Naive thymus-derived CD4-positive, alpha-beta T cell (primary cell): ENCODE measurements at regions not wholly inside any gene's neighbourhood (a gene's known extent, or its start where the extent isn't known, plus 50 kb on each side); places are given as distances from the start of the nearest gene placed in this dataset.

ENCODE experiments used
- ATAC-seq: fragments of 150-1000 bp; cut with Tn5 transposase; 2 replicates; pipeline ENCODE4 v1.10.0; 2021; ENCODE audit warnings: mild to moderate bottlenecking, moderate library complexity
- CTCF ChIA-PET: fragments of 350-600 bp; sonication (Branson Sonifier 250); formaldehyde crosslinking; loops from one replicate; lab custom pipeline; 2021; ENCODE audit warnings: antibody characterized with exemption; lab: Charles Lee
- POLR2A ChIA-PET: fragments of 350-600 bp; sonication (Branson Sonifier 250); formaldehyde crosslinking; loops from one replicate; lab custom pipeline; 2021; ENCODE audit warnings: antibody characterized with exemption, inconsistent platforms; lab: Charles Lee
- DNase-seq, 9 donors: peaks; one replicate each; pipeline versions ENCODE4 v3.0.0 to v3.0.0-alpha.2; 2020 to 2022; ENCODE audit warnings: mixed read lengths in 1 of 9
- H3K27ac ChIP-seq: one replicate; pipeline ENCODE4 v1.7.0; 2013; ENCODE audit warnings: mild to moderate bottlenecking, low read depth, low read length, moderate library complexity
- H3K27me3 ChIP-seq, 2 donors: one replicate each; pipeline ENCODE4 v1.7.0; 2013; ENCODE audit warnings: low read length in 2 of 2, mild to moderate bottlenecking in 2 of 2, moderate library complexity in 2 of 2; ENCODE audit not compliant: control insufficient read depth in 2 of 2, insufficient read depth in 2 of 2
- H3K36me3 ChIP-seq, 3 experiments: 1 replicate in 2 of 3; 2 replicates in 1 of 3; pipeline ENCODE4 v1.7.0; 2013; ENCODE audit warnings: low read length in 3 of 3, mild to moderate bottlenecking in 3 of 3, moderate library complexity in 1 of 3; ENCODE audit not compliant: insufficient read depth in 3 of 3, control insufficient read depth in 2 of 3
- H3K4me1 ChIP-seq, 2 donors: one replicate each; pipeline ENCODE4 v1.7.0; 2013; ENCODE audit warnings: low read length in 2 of 2, mild to moderate bottlenecking in 2 of 2, moderate library complexity in 1 of 2; ENCODE audit not compliant: control insufficient read depth in 2 of 2, insufficient read depth in 2 of 2
- H3K4me3 ChIP-seq: 2 replicates; pipeline ENCODE4 v1.7.0; 2013; ENCODE audit warnings: mild to moderate bottlenecking, low read length
- H3K9me3 ChIP-seq, 3 experiments: 1 replicate in 2 of 3; 2 replicates in 1 of 3; pipeline ENCODE4 v1.7.0; 2013; ENCODE audit warnings: low read length in 3 of 3; ENCODE audit not compliant: control insufficient read depth in 2 of 3
- H3K27ac Mint-ChIP-seq, 9 donors: one replicate each; pipeline ENCODE4 v1.8.0; 2020 to 2022; ENCODE audit warnings: mixed read lengths in 9 of 9, mild to moderate bottlenecking in 8 of 9, moderate library complexity in 5 of 9, inconsistent platforms in 2 of 9
- H3K27me3 Mint-ChIP-seq, 5 donors: one replicate each; pipeline ENCODE4 v1.8.0; 2021 to 2022; ENCODE audit warnings: mixed read lengths in 5 of 5, mild to moderate bottlenecking in 1 of 5
- H3K36me3 Mint-ChIP-seq, 5 donors: one replicate each; pipeline ENCODE4 v1.8.0; 2020 to 2022; ENCODE audit warnings: mixed read lengths in 5 of 5, mild to moderate bottlenecking in 3 of 5, inconsistent platforms in 1 of 5
- H3K4me1 Mint-ChIP-seq, 7 donors: one replicate each; pipeline ENCODE4 v1.8.0; 2020 to 2022; ENCODE audit warnings: mixed read lengths in 7 of 7, mild to moderate bottlenecking in 3 of 7, inconsistent platforms in 1 of 7
- H3K4me3 Mint-ChIP-seq, 10 donors: one replicate each; pipeline ENCODE4 v1.8.0; 2020 to 2022; ENCODE audit warnings: mild to moderate bottlenecking in 10 of 10, mixed read lengths in 10 of 10, moderate library complexity in 6 of 10, inconsistent platforms in 2 of 10
- H3K9me3 Mint-ChIP-seq, 11 donors: one replicate each; pipeline ENCODE4 v1.8.0; 2020 to 2022; ENCODE audit warnings: mixed read lengths in 11 of 11, mild to moderate bottlenecking in 4 of 11, inconsistent platforms in 1 of 11, moderate library complexity in 1 of 11
- intact Hi-C, 2 donors: fragments of 100-400 bp; cut with micrococcal nuclease; formaldehyde crosslinking; loops; one replicate each; pipeline ENCODE4 v1.15.1; 2023

- no peaks in the 10 kb centered on the region for H3K4me1 ChIP-seq
- ChIA-PET CTCF (no interaction called here), POLR2A (no interaction called here)
- no peaks in the 10 kb centered on the region for H3K9me3 Mint-ChIP-seq
- H3K27me3 ChIP-seq: no peaks in the 10 kb centered on the region
- H3K36me3 Mint-ChIP-seq: no peaks in the 10 kb centered on the region
- no peaks in the 10 kb centered on the region for H3K9me3 ChIP-seq
- intact Hi-C loops: no loop called here
- no peaks in the 10 kb centered on the region for H3K36me3 ChIP-seq
- H3K27me3 Mint-ChIP-seq: no peaks in the 10 kb centered on the region
- DNase-seq (no peak), ATAC-seq (no peak)
- no peak overlapping the region for H3K27ac ChIP-seq
- H3K4me3 Mint-ChIP-seq: no peak overlapping the region
- no peaks in the 10 kb centered on the region for H3K4me1 Mint-ChIP-seq
- no peak overlapping the region for H3K4me3 ChIP-seq
- no peak overlapping the region for H3K27ac Mint-ChIP-seq
Measured at GRCh38 chr16:72511171-72511570, 339.2 kb upstream of the PMFBP1 start.

- no peak overlapping the region for H3K27ac Mint-ChIP-seq
- no peaks in the 10 kb centered on the region for H3K27me3 ChIP-seq
- H3K4me1 Mint-ChIP-seq: no peaks in the 10 kb centered on the region
- ATAC-seq: no peak
- no peaks in the 10 kb centered on the region for H3K9me3 ChIP-seq
- H3K4me3 ChIP-seq: no peak overlapping the region
- ChIA-PET CTCF (no interaction called here), POLR2A (no interaction called here)
- H3K27me3 Mint-ChIP-seq: no peaks in the 10 kb centered on the region
- H3K4me1 ChIP-seq: no peaks in the 10 kb centered on the region
- no peaks in the 10 kb centered on the region for H3K36me3 Mint-ChIP-seq
- H3K4me3 Mint-ChIP-seq: no peak overlapping the region
- intact Hi-C loops: no loop called here
- no peaks in the 10 kb centered on the region for H3K9me3 Mint-ChIP-seq
- no peak overlapping the region for H3K27ac ChIP-seq
- H3K36me3 ChIP-seq: no peaks in the 10 kb centered on the region
- no peak for DNase-seq
Measured at GRCh38 chr16:72508191-72508590, 336.2 kb upstream of the PMFBP1 start.

- ATAC-seq (no peak), DNase-seq (no peak)
- H3K9me3 ChIP-seq: no peaks in the 10 kb centered on the region
- H3K4me1 Mint-ChIP-seq: peaks cover 0 to 6% (median 4%) of the 10 kb centered on the region in 7 donors
- no peak overlapping the region for H3K4me3 Mint-ChIP-seq
- H3K27me3 ChIP-seq: no peaks in the 10 kb centered on the region
- H3K36me3 ChIP-seq: no peaks in the 10 kb centered on the region
- no peak overlapping the region for H3K4me3 ChIP-seq
- H3K27ac Mint-ChIP-seq: no peak overlapping the region
- H3K9me3 Mint-ChIP-seq: no peaks in the 10 kb centered on the region
- ChIA-PET POLR2A (interaction anchor here (0.7 to 0.9 kb wide), 2 partner anchors 35 to 239 kb away, joined by 3 read pairs; no protein-coding TSS in a partner anchor), CTCF (interaction anchor here (0.5 kb wide), 1 partner anchor 375 kb away, joined by 3 read pairs; no protein-coding TSS in a partner anchor)
- no peaks in the 10 kb centered on the region for H3K27me3 Mint-ChIP-seq
- no peaks in the 10 kb centered on the region for H3K36me3 Mint-ChIP-seq
- H3K27ac ChIP-seq: no peak overlapping the region
- H3K4me1 ChIP-seq: no peaks in the 10 kb centered on the region
- intact Hi-C loops: loop anchor here (2.0 to 5.0 kb wide), 3 partner anchors 355 to 1375 kb away; no protein-coding TSS in a partner anchor
Measured at GRCh38 chr16:72502594-72503005, 330.6 kb upstream of the PMFBP1 start.

DNA sequence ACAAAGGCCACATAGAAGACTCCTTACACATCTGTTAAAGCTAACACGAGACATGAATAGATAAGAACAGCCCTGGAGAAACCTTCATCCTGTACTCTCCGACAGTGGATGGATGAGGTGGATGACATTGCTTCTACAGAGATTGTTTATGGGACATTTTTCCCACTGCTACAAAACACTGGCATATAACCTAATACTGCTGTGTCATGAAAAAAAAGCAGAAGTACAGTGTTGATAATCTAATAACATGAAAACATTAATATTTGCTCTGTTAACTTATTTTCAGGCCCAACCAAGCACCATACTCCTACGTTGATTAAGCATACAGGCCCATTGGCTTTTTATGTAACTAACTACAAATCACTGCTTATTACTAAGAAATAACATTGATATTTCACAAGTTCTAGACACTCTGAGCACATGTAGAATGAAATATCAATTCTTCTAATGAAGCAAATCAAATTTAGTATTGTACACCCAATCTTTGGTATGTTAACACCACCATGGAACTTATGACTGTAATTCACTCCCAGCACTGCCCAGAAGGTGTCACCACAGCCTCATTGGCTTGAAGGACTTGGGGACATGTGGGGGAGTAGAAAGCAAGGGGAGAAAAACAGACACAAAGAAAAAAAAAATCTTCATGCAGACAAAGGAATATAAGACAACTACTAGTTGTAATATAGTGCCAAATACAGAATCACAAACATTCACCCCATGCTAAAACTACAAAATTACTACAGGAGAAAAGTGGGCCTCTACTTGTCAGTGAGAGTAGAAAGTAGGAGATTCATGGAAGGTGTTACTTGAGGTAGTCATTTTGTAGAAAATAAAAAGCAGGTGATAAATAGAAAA lies 330.0 kb upstream of the PMFBP1 start:
- DNase-seq: peak in 4 of 9 donors; percentile 2 to 20 (median 3)
- CTCF ChIA-PET: no interaction called here
- no peak overlapping the region for H3K27ac Mint-ChIP-seq

DNA sequence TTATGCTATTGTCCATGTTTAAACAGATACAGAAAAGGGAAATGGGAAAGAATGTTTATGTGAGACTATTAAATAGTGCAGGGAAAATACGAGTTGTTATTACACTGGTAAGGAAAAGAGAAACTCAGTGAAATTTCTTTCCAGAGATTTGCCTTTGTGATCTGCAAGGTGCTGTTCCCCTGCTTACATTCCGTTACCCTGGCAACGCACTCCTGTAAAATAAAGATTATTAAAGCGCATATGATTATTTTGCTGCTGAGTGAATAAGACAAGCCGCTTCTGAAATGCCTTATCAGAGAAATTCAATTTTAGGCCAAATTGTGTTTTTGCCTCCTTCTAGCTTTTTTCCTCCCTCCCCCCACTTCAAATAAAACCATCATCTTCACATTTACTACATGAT lies 328.6 kb upstream of the PMFBP1 start:
- no peak for DNase-seq
- Mint-ChIP-seq H3K36me3 (no peaks in the 10 kb centered on the region), H3K27ac (no peak overlapping the region), H3K27me3 (no peaks in the 10 kb centered on the region), H3K9me3 (no peaks in the 10 kb centered on the region), H3K4me1 (peaks cover 0 to 6% (median 4%) of the 10 kb centered on the region in 7 donors), H3K4me3 (no peak overlapping the region)
- ChIA-PET CTCF (interaction anchor here (0.7 kb wide), 1 partner anchor 11 kb away, joined by 3 read pairs; no protein-coding TSS in a partner anchor), POLR2A (no interaction called here)
- no peaks in the 10 kb centered on the region for H3K4me1 ChIP-seq
- no peak for ATAC-seq
- no peaks in the 10 kb centered on the region for H3K36me3 ChIP-seq
- H3K27ac ChIP-seq: no peak overlapping the region
- intact Hi-C loops: loop anchor here (5.0 kb wide), 2 partner anchors 357 to 1377 kb away; no protein-coding TSS in a partner anchor
- no peaks in the 10 kb centered on the region for H3K27me3 ChIP-seq
- no peaks in the 10 kb centered on the region for H3K9me3 ChIP-seq
- H3K4me3 ChIP-seq: no peak overlapping the region

More for the DNA sequence above, 330.0 kb upstream of the PMFBP1 start:
- H3K36me3 Mint-ChIP-seq: no peaks in the 10 kb centered on the region
- H3K4me1 ChIP-seq: no peaks in the 10 kb centered on the region
- H3K27me3 ChIP-seq: no peaks in the 10 kb centered on the region
- H3K4me3 Mint-ChIP-seq: no peak overlapping the region
- intact Hi-C loops: loop anchor here (2.0 to 5.0 kb wide), 3 partner anchors 355 to 1375 kb away; no protein-coding TSS in a partner anchor
- H3K36me3 ChIP-seq: no peaks in the 10 kb centered on the region
- H3K9me3 ChIP-seq: no peaks in the 10 kb centered on the region
- POLR2A ChIA-PET: no interaction called here
- peaks cover 0 to 6% (median 4%) of the 10 kb centered on the region in 7 donors for H3K4me1 Mint-ChIP-seq
- no peaks in the 10 kb centered on the region for H3K27me3 Mint-ChIP-seq
- H3K9me3 Mint-ChIP-seq: no peaks in the 10 kb centered on the region
- ATAC-seq: no peak
- H3K4me3 ChIP-seq: no peak overlapping the region
- H3K27ac ChIP-seq: no peak overlapping the region

DNA sequence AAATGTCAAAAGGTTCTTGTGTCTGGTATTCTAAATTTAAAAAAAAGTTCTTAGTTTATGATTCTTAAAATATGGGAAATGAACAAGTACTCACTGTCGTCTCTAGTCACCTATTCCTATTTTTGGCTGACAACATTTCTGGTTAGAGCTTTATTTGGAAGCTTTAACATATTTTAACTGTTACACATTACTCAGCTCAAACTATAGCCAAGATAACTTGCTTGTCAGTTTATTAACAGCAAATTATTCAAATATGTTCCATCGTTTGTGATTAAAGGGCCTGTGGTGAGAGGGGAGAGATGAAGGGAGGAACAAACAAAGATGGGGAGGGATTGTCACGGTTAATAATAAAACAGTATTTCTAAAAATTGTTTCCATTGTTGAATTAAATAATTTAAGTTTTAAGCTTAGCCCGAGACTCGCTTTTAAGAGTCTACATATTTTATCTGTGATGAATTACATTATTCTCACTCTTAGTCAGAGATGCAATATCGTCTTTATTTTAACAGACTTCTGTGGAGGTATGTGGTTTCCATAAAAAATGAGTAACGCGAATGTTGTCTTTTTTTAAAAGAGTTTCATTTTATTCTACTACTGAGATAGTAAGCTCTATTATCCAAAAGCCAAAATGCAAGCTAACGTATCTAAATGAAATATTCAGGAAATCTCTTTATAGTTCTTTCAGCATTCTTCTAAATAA lies 321.9 kb upstream of the PMFBP1 start:
- no peak overlapping the region for H3K4me3 ChIP-seq
- Mint-ChIP-seq H3K27me3 (peaks cover 0 to 8% (median 0%) of the 10 kb centered on the region in 5 donors), H3K36me3 (no peaks in the 10 kb centered on the region), H3K27ac (no peak overlapping the region), H3K9me3 (no peaks in the 10 kb centered on the region), H3K4me3 (no peak overlapping the region), H3K4me1 (no peaks in the 10 kb centered on the region)
- no peaks in the 10 kb centered on the region for H3K4me1 ChIP-seq
- DNase-seq: no peak
- H3K9me3 ChIP-seq: no peaks in the 10 kb centered on the region
- ATAC-seq: no peak
- H3K27ac ChIP-seq: no peak overlapping the region
- no peaks in the 10 kb centered on the region for H3K36me3 ChIP-seq
- intact Hi-C loops: no loop called here
- no peaks in the 10 kb centered on the region for H3K27me3 ChIP-seq
- POLR2A ChIA-PET: no interaction called here
- CTCF ChIA-PET: no interaction called here
